IMR-90 (cell line): ENCODE measurements at regions not wholly inside any gene's neighbourhood (a gene's known extent, or its start where the extent isn't known, plus 50 kb on each side); places are given as distances from the start of the nearest gene placed in this dataset.

Experiments used
- ATAC-seq: fragments of 200-7000 bp; cut with Tn5 transposase; 2 replicates; pipeline ENCODE4 v1.9.1; 2020; ENCODE audit warnings: low read depth, mild to moderate bottlenecking, moderate library complexity
- BruUV-seq: library from RNA; stranded (reverse); fragments of 400-500 nt; replicated peaks from 2 replicates; lab custom pipeline; 2021; lab: Mats Ljungman, UMichigan
- CTCF ChIA-PET: fragments of 300-600 bp; formaldehyde crosslinking; extraction: SDS; loops from one replicate; lab custom pipeline; 2021; ENCODE audit warnings: antibody characterized with exemption; lab: Yijun Ruan, JAX
- POLR2A ChIA-PET: fragments of 300-600 bp; sonication (Branson Sonifier 250); formaldehyde crosslinking; loops from one replicate; lab custom pipeline; 2022; ENCODE audit warnings: antibody characterized with exemption; ENCODE audit not compliant: unreplicated experiment; lab: Charles Lee
- DNase-seq: peaks from one replicate; pipeline ENCODE4 v3.0.0; 2013
- H2AFZ ChIP-seq: replicated peaks from 2 replicates; pipeline ENCODE3; 2013; ENCODE audit warnings: low read length, mild to moderate bottlenecking; ENCODE audit not compliant: poor library complexity
- H2AK5ac ChIP-seq: 2 replicates; pipeline ENCODE4 v1.6.1; 2013; ENCODE audit warnings: low read depth, low read length, inconsistent platforms
- H2AK9ac ChIP-seq: replicated peaks from 2 replicates; pipeline ENCODE3; 2013; ENCODE audit warnings: mild to moderate bottlenecking, low read depth, low read length, moderate library complexity; ENCODE audit not compliant: poor library complexity
- H2BK120ac ChIP-seq: 2 replicates; pipeline ENCODE4 v1.6.1; 2013; ENCODE audit warnings: low read depth, low read length, inconsistent platforms
- H2BK15ac ChIP-seq: 3 replicates; pipeline ENCODE4 v1.6.1; 2013; ENCODE audit warnings: low read depth, low read length, inconsistent platforms
- H2BK20ac ChIP-seq: 2 replicates; pipeline ENCODE4 v1.6.1; 2013; ENCODE audit warnings: low read depth, mild to moderate bottlenecking, inconsistent platforms, low read length, moderate library complexity
- H2BK5ac ChIP-seq: 2 replicates; pipeline ENCODE4 v1.6.1; 2013; ENCODE audit warnings: mild to moderate bottlenecking, low read depth, low read length, inconsistent platforms; ENCODE audit not compliant: poor library complexity, severe bottlenecking
- H3K14ac ChIP-seq: replicated peaks from 2 replicates; pipeline ENCODE4 v1.6.1; 2013; ENCODE audit warnings: low read depth, low read length, inconsistent platforms
- H3K18ac ChIP-seq: 2 replicates; pipeline ENCODE4 v1.6.1; 2013; ENCODE audit warnings: low read depth, low read length, control low read depth
- H3K23ac ChIP-seq: 2 replicates; pipeline ENCODE4 v1.6.1; 2013; ENCODE audit warnings: low read depth, low read length, inconsistent platforms
- H3K27ac ChIP-seq: 2 replicates; pipeline ENCODE4 v1.5.1; 2013; ENCODE audit warnings: mild to moderate bottlenecking, control low read depth, low read length; ENCODE audit not compliant: insufficient read depth
- H3K27me3 ChIP-seq: 2 replicates; pipeline ENCODE4 v1.6.1; 2013; ENCODE audit warnings: low read length; ENCODE audit not compliant: control insufficient read depth, insufficient read depth
- H3K36me3 ChIP-seq: 2 replicates; pipeline ENCODE4 v1.6.1; 2013; ENCODE audit warnings: low read length, mixed read lengths; ENCODE audit not compliant: control insufficient read depth, insufficient read depth
- H3K4ac ChIP-seq: 2 replicates; pipeline ENCODE4 v1.6.1; 2013; ENCODE audit warnings: low read depth, low read length, inconsistent platforms
- H3K4me1 ChIP-seq: 2 replicates; pipeline ENCODE4 v1.6.1; 2013; ENCODE audit warnings: low read length, mixed read lengths; ENCODE audit not compliant: control insufficient read depth, insufficient read depth
- H3K4me2 ChIP-seq: 2 replicates; pipeline ENCODE4 v1.6.1; 2013; ENCODE audit warnings: low read depth, mild to moderate bottlenecking, control low read depth, low read length, moderate library complexity
- H3K4me3 ChIP-seq: 2 replicates; pipeline ENCODE4 v1.5.1; 2013; ENCODE audit warnings: low read depth, mild to moderate bottlenecking, control low read depth, low read length, moderate library complexity; ENCODE audit not compliant: insufficient read depth
- H3K56ac ChIP-seq: 2 replicates; pipeline ENCODE4 v1.6.1; 2013; ENCODE audit warnings: low read length, inconsistent platforms; ENCODE audit not compliant: insufficient read depth; ENCODE audit errors: extremely low read depth
- H3K79me1 ChIP-seq, 2 experiments: 2 replicates each; pipeline ENCODE4 v1.6.1; 2013; ENCODE audit warnings: low read length in 2 of 2, inconsistent platforms in 1 of 2, low read depth in 1 of 2
- H3K9ac ChIP-seq: 2 replicates; pipeline ENCODE4 v1.6.1; 2013; ENCODE audit warnings: low read depth, low read length, control low read depth
- H3K9me1 ChIP-seq: 2 replicates; pipeline ENCODE4 v1.6.1; 2013; ENCODE audit warnings: low read length, inconsistent platforms; ENCODE audit not compliant: insufficient read depth
- H3K9me3 ChIP-seq: 2 replicates; pipeline ENCODE4 v1.6.1; 2013; ENCODE audit warnings: low read length; ENCODE audit not compliant: control insufficient read depth, insufficient read depth
- H4K20me1 ChIP-seq: 2 replicates; pipeline ENCODE4 v1.6.1; 2013; ENCODE audit warnings: low read length, inconsistent platforms; ENCODE audit not compliant: insufficient read depth
- H4K5ac ChIP-seq: 2 replicates; pipeline ENCODE4 v1.6.1; 2013; ENCODE audit warnings: mild to moderate bottlenecking, low read depth, low read length, control low read depth
- H4K8ac ChIP-seq, 2 experiments: 2 replicates each; pipeline ENCODE4 v1.6.1; 2013; ENCODE audit warnings: low read depth in 2 of 2, low read length in 2 of 2, control low read depth in 1 of 2, inconsistent platforms in 1 of 2
- H4K91ac ChIP-seq: 2 replicates; pipeline ENCODE4 v1.6.1; 2013; ENCODE audit warnings: low read depth, low read length, inconsistent platforms; ENCODE audit not compliant: insufficient read depth
- BHLHE40 ChIP-seq: fragments of 150-350 bp; IDR thresholded peaks from 2 replicates; pipeline ENCODE4 v1.6.1; 2016; ENCODE audit warnings: mild to moderate bottlenecking, low read depth, low read length
- CEBPB ChIP-seq: IDR thresholded peaks from 2 replicates; pipeline ENCODE4 v1.6.1; 2012; ENCODE audit warnings: low read depth, low read length, improper control_type of control experiment
- CHD1 ChIP-seq: IDR thresholded peaks from 2 replicates; pipeline ENCODE4 v1.6.1; 2012; ENCODE audit warnings: low read depth, low read length, improper control_type of control experiment
- ELK1 ChIP-seq: fragments of 150-350 bp; IDR thresholded peaks from 2 replicates; pipeline ENCODE4 v1.6.1; 2016; ENCODE audit warnings: low read depth, mild to moderate bottlenecking, low read length, moderate library complexity, borderline replicate concordance
- FOS ChIP-seq: fragments of 150-350 bp; IDR thresholded peaks from 2 replicates; pipeline ENCODE4 v1.6.1; 2016; ENCODE audit warnings: low read depth, low read length
- MAFK ChIP-seq: IDR thresholded peaks from 2 replicates; pipeline ENCODE4 v1.6.1; 2012; ENCODE audit warnings: low read depth, low read length, improper control_type of control experiment
- MXI1 ChIP-seq: IDR thresholded peaks from 2 replicates; pipeline ENCODE4 v1.6.1; 2012; ENCODE audit warnings: low read depth, mild to moderate bottlenecking, low read length, moderate library complexity, borderline replicate concordance
- RAD21 ChIP-seq: IDR thresholded peaks from 2 replicates; pipeline ENCODE4 v1.6.1; 2012; ENCODE audit warnings: low read length, improper control_type of control experiment
- RCOR1 ChIP-seq: IDR thresholded peaks from 2 replicates; pipeline ENCODE4 v1.6.1; 2012; ENCODE audit warnings: mild to moderate bottlenecking, low read length, improper control_type of control experiment; ENCODE audit not compliant: insufficient replicate concordance
- RFX5 ChIP-seq: IDR thresholded peaks from 2 replicates; pipeline ENCODE4 v1.8.0; 2012; ENCODE audit warnings: low read depth, mild to moderate bottlenecking, low read length, moderate library complexity
- SMC3 ChIP-seq: fragments of 150-350 bp; IDR thresholded peaks from 2 replicates; pipeline ENCODE4 v1.6.1; 2016; ENCODE audit warnings: low read depth, mild to moderate bottlenecking, antibody characterized with exemption, low read length, moderate library complexity
- WGBS, 2 experiments: methylation state at CpG; one replicate each; pipeline versions ENCODE4 v1.1.5 to v1.1.7; 2013; ENCODE audit warnings: missing lambda C conversion rate in 2 of 2; ENCODE audit not compliant: insufficient read length in 1 of 2; ENCODE audit errors: extremely low coverage in 2 of 2; 5-methylcytosine and 5-hydroxymethylcytosine counted together
- dilution Hi-C: fragments of 300-500 bp; cut with HindIII; formaldehyde crosslinking; loops from one replicate; pipeline ENCODE4 v1.14.3; 2018; ENCODE audit warnings: low sequenced_read_pairs; ENCODE audit not compliant: unreplicated experiment
- in situ Hi-C: fragments of 300-500 bp; cut with MboI; formaldehyde crosslinking; loops from 3 replicates; pipeline ENCODE4 v1.14.3; 2019; ENCODE audit warnings: low sequenced_read_pairs, inconsistent platforms, mixed read lengths
- intact Hi-C: fragments of 100-400 bp; cut with micrococcal nuclease; formaldehyde crosslinking; loops from 2 replicates; pipeline ENCODE4 v1.10.0; 2022

GRCh38 chr10:113313048-113313602, 239.7 kb upstream of the HABP2 start:
- intact Hi-C loops = no loop called here
- H3K4me3 ChIP-seq = no peak overlapping the region

More at GRCh38 chr10:113313048-113313602, 239.7 kb upstream of the HABP2 start:
- Histone ChIP-seq H3K4me1 (no peaks in the 10 kb centered on the region), H3K36me3 (no peaks in the 10 kb centered on the region), H2AFZ (no peak overlapping the region), H2BK15ac (no peak overlapping the region), H3K27me3 (peaks cover 7% of the 10 kb centered on the region), H2BK5ac (no peak overlapping the region), H3K9me3 (0 out of 2 replicates have a peak, but pooled peaks cover 2% of the 10 kb centered on the region), H3K27ac (no peak overlapping the region), H4K5ac (no peak overlapping the region), H4K20me1 (no peaks in the 10 kb centered on the region), H3K9me1 (no peaks in the 10 kb centered on the region), H2AK9ac (no peak overlapping the region), H3K56ac (no peak overlapping the region), H3K23ac (no peak overlapping the region), H3K4ac (no peak overlapping the region), H2BK20ac (no peak overlapping the region), H3K14ac (no peak overlapping the region), H2BK120ac (no peak overlapping the region), H3K4me2 (no peak overlapping the region), H4K8ac (no peak overlapping the region), H3K9ac (no peak overlapping the region), H4K91ac (no peak overlapping the region), H3K18ac (no peak overlapping the region), H2AK5ac (no peak overlapping the region), H3K79me1 (no peaks in the 10 kb centered on the region)
- ChIA-PET POLR2A (no interaction called here), CTCF (interaction anchor here (0.6 kb wide), 1 partner anchor 44 kb away, joined by 3 read pairs; no protein-coding TSS in a partner anchor)
- DNase-seq (no peak), ATAC-seq (no peak)
- WGBS, 2 experiments = no CpG with 5 or more reads among the region's 5 CpGs
- BruUV-seq = no TSS peak
- dilution Hi-C loops = no loop called here
- TF ChIP-seq BHLHE40 (no peak), CEBPB (no peak), ELK1 (no peak), SMC3 (no peak), RFX5 (no peak), FOS (no peak), RCOR1 (no peak), CHD1 (no peak), MAFK (no peak), MXI1 (no peak), RAD21 (no peak)
- in situ Hi-C loops = no loop called here
